ENCODE measurements at regions not wholly inside any gene's neighbourhood (a gene's known extent, or its start where the extent isn't known, plus 50 kb on each side); places are given as distances from the start of the nearest gene placed in this dataset.

GRCh38 chr13:79692846-79693245, 211.9 kb downstream of the NDFIP2 start:
- DNase-seq (ENCODE audit: missing footprints) (no peak), ATAC-seq (no peak)
- intact Hi-C loops (cut with DNase I): no loop called here

- intact Hi-C loops (cut with DNase I): no loop called here
- DNase-seq (ENCODE audit: missing footprints) (no peak), ATAC-seq (no peak)
Observed at GRCh38 chr13:79691826-79692225, 210.9 kb downstream of the NDFIP2 start.

GRCh38 chr13:79688741-79689140, 207.8 kb downstream of the NDFIP2 start:
- intact Hi-C loops (cut with DNase I): no loop called here
- no peak for ATAC-seq
- DNase-seq (ENCODE audit: missing footprints): no peak

- ATAC-seq: no peak
- intact Hi-C loops (cut with DNase I): no loop called here
- DNase-seq (ENCODE audit: missing footprints): no peak
Observed at GRCh38 chr13:79686441-79686840, 205.5 kb downstream of the NDFIP2 start.

- ATAC-seq (no peak), DNase-seq (ENCODE audit: missing footprints) (no peak)
- intact Hi-C loops (cut with DNase I): no loop called here
Observed at GRCh38 chr13:79684371-79684770, 203.4 kb downstream of the NDFIP2 start.

- intact Hi-C loops (cut with DNase I): no loop called here
- ATAC-seq (peak; percentile 30), DNase-seq (ENCODE audit: missing footprints) (no peak)
Observed at GRCh38 chr13:79682164-79682563, 201.2 kb downstream of the NDFIP2 start.

- ATAC-seq (no peak), DNase-seq (ENCODE audit: missing footprints) (no peak)
- intact Hi-C loops (cut with DNase I): no loop called here
Observed at GRCh38 chr13:79681069-79681468, 200.1 kb downstream of the NDFIP2 start.

GRCh38 chr13:79680485-79680884, 199.5 kb downstream of the NDFIP2 start:
- DNase-seq (ENCODE audit: missing footprints): no peak
- intact Hi-C loops (cut with DNase I): no loop called here
- no peak for ATAC-seq

- ATAC-seq (peak; percentile 71), DNase-seq (ENCODE audit: missing footprints) (peak; percentile 48)
- intact Hi-C loops (cut with DNase I): loop anchor here (2.0 to 10.0 kb wide), 4 partner anchors 103 to 685 kb away; partner anchors contain the start of gene SPRY2
Observed at GRCh38 chr13:79679334-79679733, 198.4 kb downstream of the NDFIP2 start.

- no peak for DNase-seq (ENCODE audit: missing footprints)
- ATAC-seq: no peak
- intact Hi-C loops (cut with DNase I): loop anchor here (2.0 to 10.0 kb wide), 4 partner anchors 104 to 687 kb away; partner anchors contain the start of gene SPRY2
Observed at GRCh38 chr13:79678100-79678499, 197.1 kb downstream of the NDFIP2 start.

GRCh38 chr13:79675931-79676660, 195.1 kb downstream of the NDFIP2 start:
- DNase-seq (ENCODE audit: missing footprints) (no peak), ATAC-seq (peak; percentile 60)
- intact Hi-C loops (cut with DNase I): loop anchor here (2.0 to 10.0 kb wide), 4 partner anchors 45 to 666 kb away; partner anchors contain the start of gene SPRY2

- DNase-seq (ENCODE audit: missing footprints) (no peak), ATAC-seq (no peak)
- intact Hi-C loops (cut with DNase I): loop anchor here (5.0 to 10.0 kb wide), 3 partner anchors 107 to 667 kb away; partner anchors contain the start of gene SPRY2
Observed at GRCh38 chr13:79674765-79675515, 194.0 kb downstream of the NDFIP2 start.

- intact Hi-C loops (cut with DNase I): loop anchor here (10.0 kb wide), 1 partner anchor 351 kb away; no protein-coding TSS in a partner anchor
- DNase-seq (ENCODE audit: missing footprints) (no peak), ATAC-seq (peak; percentile 2)
Observed at GRCh38 chr13:79673993-79674377, 193.0 kb downstream of the NDFIP2 start.

- intact Hi-C loops (cut with DNase I): loop anchor here (10.0 kb wide), 1 partner anchor 351 kb away; no protein-coding TSS in a partner anchor
Observed at GRCh38 chr13:79673310-79673992, 192.5 kb downstream of the NDFIP2 start.

GRCh38 chr13:79671420-79671819, 190.5 kb downstream of the NDFIP2 start:
- ATAC-seq: no peak
- intact Hi-C loops (cut with DNase I): loop anchor here (10.0 kb wide), 1 partner anchor 353 kb away; no protein-coding TSS in a partner anchor

More at GRCh38 chr13:79673310-79673992, 192.5 kb downstream of the NDFIP2 start:
- DNase-seq (ENCODE audit: missing footprints) (peak; percentile 53), ATAC-seq (peak; percentile 47)

GRCh38 chr13:79668201-79668752, 187.3 kb downstream of the NDFIP2 start:
- DNase-seq (ENCODE audit: missing footprints): no peak
- intact Hi-C loops (cut with DNase I): no loop called here

More at GRCh38 chr13:79671420-79671819, 190.5 kb downstream of the NDFIP2 start:
- no peak for DNase-seq (ENCODE audit: missing footprints)

GRCh38 chr13:79667771-79668170, 186.8 kb downstream of the NDFIP2 start:
- DNase-seq (ENCODE audit: missing footprints) (no peak), ATAC-seq (no peak)
- intact Hi-C loops (cut with DNase I): no loop called here

More at GRCh38 chr13:79668201-79668752, 187.3 kb downstream of the NDFIP2 start:
- no peak for ATAC-seq

GRCh38 chr13:79663977-79664636, 183.2 kb downstream of the NDFIP2 start:
- ATAC-seq (peak; percentile 71), DNase-seq (ENCODE audit: missing footprints) (no peak)
- intact Hi-C loops (cut with DNase I): loop anchor here (2.0 kb wide), 1 partner anchor 27 kb away; no protein-coding TSS in a partner anchor
